SK-N-SH treated with all-trans-retinoic acid at 6 μM for 48 hours (cell line): ENCODE measurements at regions not wholly inside any gene's neighbourhood (a gene's known extent, or its start where the extent isn't known, plus 50 kb on each side); places are given as distances from the start of the nearest gene placed in this dataset.

Experiments
- GLIS3 ChIP-seq: fragments of 250-450 bp; sonication (Bioruptor Pico); IDR thresholded peaks from 2 replicates; pipeline ENCODE4 v1.5.0; 2020; ENCODE audit warnings: mild to moderate bottlenecking, moderate library complexity
- PPARA ChIP-seq: fragments of 250-450 bp; sonication (Bioruptor Pico); IDR thresholded peaks from 2 replicates; pipeline ENCODE4 v1.5.0; 2020; ENCODE audit warnings: mild to moderate bottlenecking, borderline replicate concordance
- TCF4 ChIP-seq: fragments of 250-450 bp; sonication (Bioruptor Pico); IDR thresholded peaks from 2 replicates; pipeline ENCODE4 v1.8.0; 2021; ENCODE audit warnings: mild to moderate bottlenecking, moderate library complexity, borderline replicate concordance
- ZNF70 ChIP-seq: fragments of 450-650 bp; formaldehyde crosslinking; IDR thresholded peaks from 2 replicates; pipeline ENCODE4 v1.5.0; 2020; ENCODE audit warnings: mild to moderate bottlenecking, moderate library complexity
- ZNF8 ChIP-seq: fragments of 450-650 bp; formaldehyde crosslinking; IDR thresholded peaks from 2 replicates; pipeline ENCODE4 v1.5.0; 2020; ENCODE audit warnings: mild to moderate bottlenecking, moderate library complexity
- TF ChIP-seq, protein P1 (sequence below): fragments of 250-450 bp; sonication (Bioruptor Pico); IDR thresholded peaks from 2 replicates; pipeline ENCODE4 v1.8.0; 2020; ENCODE audit warnings: mild to moderate bottlenecking, moderate library complexity, borderline replicate concordance
- TF ChIP-seq, protein P2 (sequence below): fragments of 250-450 bp; sonication (Bioruptor Pico); IDR thresholded peaks from 2 replicates; pipeline ENCODE4 v1.5.1; 2021; ENCODE audit warnings: mild to moderate bottlenecking, moderate library complexity
- TF ChIP-seq, protein P3 (sequence below): fragments of 250-450 bp; sonication (Bioruptor Pico); IDR thresholded peaks from 2 replicates; pipeline ENCODE4 v1.8.0; 2021; ENCODE audit warnings: low read depth, mild to moderate bottlenecking, moderate library complexity, borderline replicate concordance
- TF ChIP-seq, protein P4 (sequence below): fragments of 250-450 bp; sonication (Bioruptor Pico); IDR thresholded peaks from 2 replicates; pipeline ENCODE4 v1.5.0; 2020; ENCODE audit warnings: mild to moderate bottlenecking, moderate library complexity

DNA sequence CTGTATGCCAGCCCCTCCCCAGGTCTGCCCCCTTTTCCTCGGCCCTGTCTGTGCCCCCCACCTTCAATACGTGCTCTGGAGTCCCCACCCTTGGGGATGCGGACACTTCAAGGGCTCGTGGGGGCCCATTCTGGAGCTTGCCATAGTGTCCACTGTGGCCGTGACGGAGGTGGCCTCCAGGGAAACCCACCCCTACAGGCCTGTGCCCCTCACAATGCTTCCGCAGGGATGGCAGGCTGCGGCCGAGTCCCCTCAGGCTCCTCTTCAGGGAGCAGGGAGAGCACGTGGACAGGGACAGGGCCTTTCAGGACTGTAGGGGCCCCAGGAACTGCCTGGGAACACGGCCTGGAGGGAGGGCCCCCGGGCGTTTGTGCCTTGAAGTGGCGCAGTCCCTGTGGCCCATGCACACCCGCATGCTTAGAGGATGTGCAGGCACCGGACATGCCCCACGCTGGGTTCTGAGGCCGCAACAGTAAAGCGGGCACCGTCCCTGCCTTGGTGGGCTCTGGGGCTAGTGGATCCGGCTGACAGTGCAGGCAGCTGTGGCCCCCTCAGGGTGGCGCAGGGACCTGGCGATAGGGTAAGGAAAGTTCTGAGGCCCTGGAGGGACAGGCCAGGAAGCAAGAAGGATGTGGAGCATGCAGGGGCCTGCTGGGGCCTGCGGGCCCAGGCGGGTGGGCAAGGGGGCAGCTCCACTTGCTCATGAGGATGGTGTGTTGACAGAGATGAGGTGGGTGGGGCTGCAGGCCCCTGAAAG is 209.0 kb upstream of the RTL1 start:
- TF ChIP-seq, protein P1, sequence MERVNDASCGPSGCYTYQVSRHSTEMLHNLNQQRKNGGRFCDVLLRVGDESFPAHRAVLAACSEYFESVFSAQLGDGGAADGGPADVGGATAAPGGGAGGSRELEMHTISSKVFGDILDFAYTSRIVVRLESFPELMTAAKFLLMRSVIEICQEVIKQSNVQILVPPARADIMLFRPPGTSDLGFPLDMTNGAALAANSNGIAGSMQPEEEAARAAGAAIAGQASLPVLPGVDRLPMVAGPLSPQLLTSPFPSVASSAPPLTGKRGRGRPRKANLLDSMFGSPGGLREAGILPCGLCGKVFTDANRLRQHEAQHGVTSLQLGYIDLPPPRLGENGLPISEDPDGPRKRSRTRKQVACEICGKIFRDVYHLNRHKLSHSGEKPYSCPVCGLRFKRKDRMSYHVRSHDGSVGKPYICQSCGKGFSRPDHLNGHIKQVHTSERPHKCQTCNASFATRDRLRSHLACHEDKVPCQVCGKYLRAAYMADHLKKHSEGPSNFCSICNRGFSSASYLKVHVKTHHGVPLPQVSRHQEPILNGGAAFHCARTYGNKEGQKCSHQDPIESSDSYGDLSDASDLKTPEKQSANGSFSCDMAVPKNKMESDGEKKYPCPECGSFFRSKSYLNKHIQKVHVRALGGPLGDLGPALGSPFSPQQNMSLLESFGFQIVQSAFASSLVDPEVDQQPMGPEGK (CRISPR knock-in tag) = no peak
- TF ChIP-seq, protein P2, sequence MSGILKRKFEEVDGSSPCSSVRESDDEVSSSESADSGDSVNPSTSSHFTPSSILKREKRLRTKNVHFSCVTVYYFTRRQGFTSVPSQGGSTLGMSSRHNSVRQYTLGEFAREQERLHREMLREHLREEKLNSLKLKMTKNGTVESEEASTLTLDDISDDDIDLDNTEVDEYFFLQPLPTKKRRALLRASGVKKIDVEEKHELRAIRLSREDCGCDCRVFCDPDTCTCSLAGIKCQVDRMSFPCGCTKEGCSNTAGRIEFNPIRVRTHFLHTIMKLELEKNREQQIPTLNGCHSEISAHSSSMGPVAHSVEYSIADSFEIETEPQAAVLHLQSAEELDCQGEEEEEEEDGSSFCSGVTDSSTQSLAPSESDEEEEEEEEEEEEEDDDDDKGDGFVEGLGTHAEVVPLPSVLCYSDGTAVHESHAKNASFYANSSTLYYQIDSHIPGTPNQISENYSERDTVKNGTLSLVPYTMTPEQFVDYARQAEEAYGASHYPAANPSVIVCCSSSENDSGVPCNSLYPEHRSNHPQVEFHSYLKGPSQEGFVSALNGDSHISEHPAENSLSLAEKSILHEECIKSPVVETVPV = no peak
- TF ChIP-seq ZNF70 (CRISPR knock-in tag) (no peak), GLIS3 (CRISPR knock-in tag) (no peak), ZNF8 (CRISPR knock-in tag) (no peak), PPARA (CRISPR knock-in tag) (no peak), TCF4 (CRISPR knock-in tag) (no peak)
- TF ChIP-seq, protein P3, sequence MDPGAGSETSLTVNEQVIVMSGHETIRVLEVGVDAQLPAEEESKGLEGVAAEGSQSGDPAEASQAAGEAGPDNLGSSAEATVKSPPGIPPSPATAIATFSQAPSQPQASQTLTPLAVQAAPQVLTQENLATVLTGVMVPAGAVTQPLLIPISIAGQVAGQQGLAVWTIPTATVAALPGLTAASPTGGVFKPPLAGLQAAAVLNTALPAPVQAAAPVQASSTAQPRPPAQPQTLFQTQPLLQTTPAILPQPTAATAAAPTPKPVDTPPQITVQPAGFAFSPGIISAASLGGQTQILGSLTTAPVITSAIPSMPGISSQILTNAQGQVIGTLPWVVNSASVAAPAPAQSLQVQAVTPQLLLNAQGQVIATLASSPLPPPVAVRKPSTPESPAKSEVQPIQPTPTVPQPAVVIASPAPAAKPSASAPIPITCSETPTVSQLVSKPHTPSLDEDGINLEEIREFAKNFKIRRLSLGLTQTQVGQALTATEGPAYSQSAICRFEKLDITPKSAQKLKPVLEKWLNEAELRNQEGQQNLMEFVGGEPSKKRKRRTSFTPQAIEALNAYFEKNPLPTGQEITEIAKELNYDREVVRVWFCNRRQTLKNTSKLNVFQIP (CRISPR knock-in tag) = no peak
- TF ChIP-seq, protein P4, sequence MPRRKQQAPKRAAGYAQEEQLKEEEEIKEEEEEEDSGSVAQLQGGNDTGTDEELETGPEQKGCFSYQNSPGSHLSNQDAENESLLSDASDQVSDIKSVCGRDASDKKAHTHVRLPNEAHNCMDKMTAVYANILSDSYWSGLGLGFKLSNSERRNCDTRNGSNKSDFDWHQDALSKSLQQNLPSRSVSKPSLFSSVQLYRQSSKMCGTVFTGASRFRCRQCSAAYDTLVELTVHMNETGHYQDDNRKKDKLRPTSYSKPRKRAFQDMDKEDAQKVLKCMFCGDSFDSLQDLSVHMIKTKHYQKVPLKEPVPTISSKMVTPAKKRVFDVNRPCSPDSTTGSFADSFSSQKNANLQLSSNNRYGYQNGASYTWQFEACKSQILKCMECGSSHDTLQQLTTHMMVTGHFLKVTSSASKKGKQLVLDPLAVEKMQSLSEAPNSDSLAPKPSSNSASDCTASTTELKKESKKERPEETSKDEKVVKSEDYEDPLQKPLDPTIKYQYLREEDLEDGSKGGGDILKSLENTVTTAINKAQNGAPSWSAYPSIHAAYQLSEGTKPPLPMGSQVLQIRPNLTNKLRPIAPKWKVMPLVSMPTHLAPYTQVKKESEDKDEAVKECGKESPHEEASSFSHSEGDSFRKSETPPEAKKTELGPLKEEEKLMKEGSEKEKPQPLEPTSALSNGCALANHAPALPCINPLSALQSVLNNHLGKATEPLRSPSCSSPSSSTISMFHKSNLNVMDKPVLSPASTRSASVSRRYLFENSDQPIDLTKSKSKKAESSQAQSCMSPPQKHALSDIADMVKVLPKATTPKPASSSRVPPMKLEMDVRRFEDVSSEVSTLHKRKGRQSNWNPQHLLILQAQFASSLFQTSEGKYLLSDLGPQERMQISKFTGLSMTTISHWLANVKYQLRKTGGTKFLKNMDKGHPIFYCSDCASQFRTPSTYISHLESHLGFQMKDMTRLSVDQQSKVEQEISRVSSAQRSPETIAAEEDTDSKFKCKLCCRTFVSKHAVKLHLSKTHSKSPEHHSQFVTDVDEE (CRISPR knock-in tag) = no peak
